HFF-Myc (cell line): ENCODE measurements at regions not wholly inside any gene's neighbourhood (a gene's known extent, or its start where the extent isn't known, plus 50 kb on each side); places are given as distances from the start of the nearest gene placed in this dataset.

Experiments used
- DNase-seq: peaks from one replicate; pipeline ENCODE4 v3.0.0-alpha.2; 2011; ENCODE audit warnings: low read depth; ENCODE audit errors: extremely low read depth
- H3K4me3 ChIP-seq: replicated peaks from 2 replicates; pipeline ENCODE4 v1.5.1; 2011; ENCODE audit warnings: low read depth, mild to moderate bottlenecking, control low read depth, low read length
- CTCF ChIP-seq: IDR thresholded peaks from 2 replicates; pipeline ENCODE4 v1.5.1; 2012; ENCODE audit warnings: mild to moderate bottlenecking, low read depth, low read length, control low read depth; ENCODE audit errors: missing control alignments

- no peak overlapping the region for H3K4me3 ChIP-seq
- TF ChIP-seq CTCF = no peak
- DNase-seq = no peak
Observed at GRCh38 chr4:140809676-140810075, 53.5 kb upstream of the TBC1D9 start.

- TF ChIP-seq CTCF = no peak
- no peak for DNase-seq
- no peak overlapping the region for H3K4me3 ChIP-seq
Observed at GRCh38 chr4:140808256-140808655, 52.1 kb upstream of the TBC1D9 start.

- no peak overlapping the region for H3K4me3 ChIP-seq
- TF ChIP-seq CTCF = no peak
- DNase-seq = peak; percentile 43
Observed at GRCh38 chr4:140807491-140808252, 51.5 kb upstream of the TBC1D9 start.

GRCh38 chr4:140806163-140806562 is 50.0 kb upstream of the TBC1D9 start:
- no peak for TF ChIP-seq CTCF
- no peak overlapping the region for H3K4me3 ChIP-seq
- no peak for DNase-seq
